GM21360 (cell line): ENCODE measurements at regions not wholly inside any gene's neighbourhood (a gene's known extent, or its start where the extent isn't known, plus 50 kb on each side); places are given as distances from the start of the nearest gene placed in this dataset.

Experiments used
- ATAC-seq: cut with Tn5 transposase; IDR thresholded peaks from one replicate; pipeline ENCODE4 v1.9.1; 2021; ENCODE audit warnings: mild to moderate bottlenecking, moderate library complexity; ENCODE audit not compliant: unreplicated experiment

DNA sequence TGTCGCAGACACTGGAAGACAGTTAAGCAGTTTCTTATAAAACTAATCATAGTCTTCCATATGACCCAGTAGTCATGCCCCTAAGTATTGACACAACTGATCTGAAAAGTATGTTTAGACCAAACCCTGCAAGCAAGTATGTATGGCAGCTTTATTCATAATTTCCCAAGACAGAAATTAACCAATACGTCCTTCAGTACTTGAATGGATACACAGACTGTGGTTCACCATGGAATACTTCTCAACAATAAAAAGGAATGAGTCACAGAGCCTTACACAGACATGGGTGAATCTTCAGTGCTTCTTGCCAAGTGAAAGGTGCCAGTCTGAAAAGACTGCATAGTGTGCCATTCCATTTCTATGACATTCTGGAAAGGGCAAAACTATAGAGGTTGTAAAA, 50.2 kb upstream of the AKR1E2 start:
- ATAC-seq: no peak

DNA sequence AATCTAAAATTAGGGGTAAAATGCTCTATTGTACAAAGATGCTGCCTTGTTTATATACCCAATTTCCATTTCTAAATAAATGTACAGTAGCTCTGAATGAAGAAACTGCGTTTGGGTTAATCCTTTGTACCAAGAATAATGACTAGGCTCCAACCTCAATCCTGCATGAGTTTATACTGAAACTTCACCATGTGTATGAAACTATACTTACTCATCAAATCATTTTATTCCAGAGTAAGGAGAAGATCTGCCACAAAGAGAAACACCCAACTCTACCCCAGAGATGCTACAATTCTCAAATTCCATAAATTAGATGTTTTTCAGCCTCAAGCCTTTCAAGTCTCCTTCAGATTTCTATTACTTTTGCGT, 53.8 kb upstream of the AKR1E2 start:
- no peak for ATAC-seq

DNA sequence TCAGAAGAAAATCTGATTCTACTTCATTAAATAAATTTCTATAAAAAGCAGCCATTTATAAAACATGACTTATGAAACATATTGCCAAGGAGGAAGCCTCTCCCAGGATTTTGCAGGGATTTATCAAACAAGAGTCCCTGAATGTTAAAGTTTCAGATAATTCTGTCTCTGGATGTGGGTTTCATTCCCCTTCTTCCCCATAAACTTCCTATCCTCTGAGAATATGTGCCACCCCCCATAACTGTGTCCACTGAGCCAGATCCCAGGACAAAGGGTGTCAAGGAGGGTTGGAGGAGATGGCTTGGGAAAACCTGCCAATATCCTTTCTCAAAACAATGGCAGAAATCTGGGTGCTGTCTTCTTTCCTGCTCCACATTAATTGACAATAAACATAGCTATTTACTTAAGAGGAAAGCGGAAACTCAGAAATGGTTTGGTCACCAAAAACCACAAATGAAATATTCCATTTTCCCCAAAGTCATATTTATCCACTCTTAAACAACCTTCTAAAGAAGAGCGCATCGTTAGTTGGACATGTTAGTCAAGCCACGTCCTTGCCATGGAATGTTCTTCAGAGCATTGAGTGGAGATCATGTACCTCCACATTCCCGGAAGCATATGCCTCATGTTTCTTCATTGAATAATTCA, 54.3 kb upstream of the AKR1E2 start:
- ATAC-seq: no peak

DNA sequence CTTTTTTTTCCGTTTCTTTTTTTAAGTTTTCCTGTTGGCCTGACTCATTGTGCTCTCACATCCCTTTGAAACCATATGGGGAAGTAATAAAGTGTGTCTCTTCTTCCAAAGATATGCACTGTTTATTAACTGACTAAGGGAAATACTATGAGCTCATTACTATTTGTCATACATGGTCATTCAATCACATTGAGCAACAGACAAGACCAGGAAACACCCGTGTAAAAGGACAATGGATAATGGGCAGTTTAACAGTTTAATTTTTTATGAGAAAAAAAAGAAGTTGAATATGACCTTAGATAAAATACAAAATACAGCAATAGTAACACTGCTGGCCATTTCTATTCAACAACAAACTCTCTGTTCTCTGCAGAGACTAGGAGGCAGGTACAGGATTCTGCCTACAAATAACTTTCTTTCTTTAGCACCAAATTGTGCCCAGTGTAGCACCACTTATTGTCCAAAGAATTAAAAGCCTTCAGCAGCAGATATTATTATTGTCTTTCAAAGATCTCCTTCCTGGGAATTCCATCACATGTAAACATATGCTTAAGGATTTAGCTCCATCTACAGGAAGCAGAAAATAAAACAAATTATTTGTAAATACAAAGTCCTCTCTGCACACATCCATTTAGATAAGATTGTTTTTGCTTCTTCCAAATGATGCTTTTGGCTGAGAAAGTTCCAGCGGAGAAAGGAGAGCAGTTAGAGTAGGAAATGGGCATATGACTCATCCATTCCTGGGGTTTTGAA, 55.0 kb upstream of the AKR1E2 start:
- ATAC-seq: no peak

DNA sequence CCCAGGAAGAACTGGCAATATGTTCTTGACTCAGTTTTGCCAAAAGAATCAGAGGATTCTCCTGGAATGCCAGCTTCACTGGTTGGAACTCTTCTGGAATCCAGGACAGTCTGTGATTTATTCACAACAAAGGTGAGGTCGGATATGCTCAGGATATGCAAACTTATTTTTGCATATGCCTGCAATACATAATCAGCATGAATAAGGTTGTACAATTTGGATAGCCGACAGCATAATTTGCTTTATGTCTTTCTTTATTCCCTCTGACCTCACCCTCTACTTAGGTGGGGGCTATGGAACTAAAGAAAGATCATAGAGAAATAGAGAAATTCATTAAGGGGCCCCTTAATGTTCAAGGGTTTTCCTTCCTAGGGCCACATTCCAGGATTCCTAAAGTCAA, 57.6 kb upstream of the AKR1E2 start:
- ATAC-seq: no peak

DNA sequence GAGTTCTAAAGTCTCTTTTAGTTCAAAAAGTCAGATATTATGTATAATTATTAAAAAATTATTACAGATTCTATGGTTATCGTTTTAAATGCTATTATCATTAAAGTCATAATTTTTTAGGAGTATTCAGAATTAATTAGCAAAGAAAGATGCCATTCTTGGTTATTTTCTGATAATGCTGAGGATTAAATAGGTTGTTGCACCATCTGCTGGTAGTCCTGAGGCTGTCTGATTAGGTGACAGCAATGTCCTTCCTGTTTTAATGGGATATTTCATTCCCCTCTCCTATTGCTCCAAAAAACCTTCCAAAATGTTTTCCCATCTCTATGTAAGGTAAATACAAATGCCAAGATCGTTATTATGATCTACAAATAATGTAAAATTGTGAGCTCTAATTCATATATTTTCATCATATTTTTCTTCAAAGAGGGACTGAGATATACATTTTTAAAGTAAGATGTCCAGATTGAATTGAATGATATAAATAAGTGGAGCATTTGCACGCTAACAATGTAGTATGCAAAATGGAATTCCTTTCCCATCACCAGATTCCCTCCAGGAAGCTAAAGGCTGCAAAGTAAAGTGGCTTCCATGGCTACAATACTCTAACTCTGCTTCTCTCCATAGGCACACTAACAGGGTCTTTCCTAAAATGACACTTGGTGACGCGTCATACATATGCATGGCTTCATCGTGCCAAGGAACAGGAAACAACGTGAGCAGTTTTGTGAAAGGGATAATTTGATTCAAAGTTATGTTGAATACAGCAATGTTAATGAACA, 58.8 kb upstream of the AKR1E2 start:
- ATAC-seq: no peak

DNA sequence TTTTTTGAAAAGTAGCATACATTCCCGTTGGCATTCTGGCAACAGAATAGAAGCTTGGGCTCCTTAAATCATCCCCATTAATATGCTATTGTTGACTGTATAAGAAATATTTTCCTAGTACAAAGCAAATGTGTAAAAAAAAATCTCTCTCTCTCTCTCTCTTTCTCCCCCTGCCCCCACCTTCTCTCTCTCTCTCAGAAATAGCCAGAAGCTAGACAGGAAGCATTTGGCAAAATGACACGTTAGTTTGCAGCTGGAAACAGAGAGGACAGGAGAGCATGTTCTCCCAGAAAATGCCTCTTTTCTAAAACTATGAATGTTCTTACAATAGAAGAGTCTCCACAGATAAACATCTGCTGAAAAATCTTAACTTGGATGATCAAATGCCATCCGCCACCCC, 59.6 kb upstream of the AKR1E2 start:
- ATAC-seq: no peak

DNA sequence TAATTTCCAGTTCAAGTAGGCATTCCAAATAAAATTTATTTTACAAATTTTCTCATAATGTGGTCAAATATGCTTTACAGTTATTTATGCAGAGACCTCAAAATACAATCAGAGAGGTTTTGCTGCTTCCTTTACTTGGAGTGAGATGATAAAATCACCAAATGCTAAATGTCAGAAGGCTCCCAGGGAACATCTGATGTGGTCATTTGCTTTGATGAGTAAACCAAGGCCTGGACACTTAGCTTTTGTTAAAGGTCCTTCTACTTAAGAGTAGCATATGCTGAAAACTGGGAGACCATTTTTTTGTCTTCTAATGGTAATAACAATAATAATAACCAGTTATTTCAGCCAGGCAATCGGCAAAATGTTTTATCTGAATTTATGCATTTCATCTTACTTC, 60.6 kb upstream of the AKR1E2 start:
- no peak for ATAC-seq

DNA sequence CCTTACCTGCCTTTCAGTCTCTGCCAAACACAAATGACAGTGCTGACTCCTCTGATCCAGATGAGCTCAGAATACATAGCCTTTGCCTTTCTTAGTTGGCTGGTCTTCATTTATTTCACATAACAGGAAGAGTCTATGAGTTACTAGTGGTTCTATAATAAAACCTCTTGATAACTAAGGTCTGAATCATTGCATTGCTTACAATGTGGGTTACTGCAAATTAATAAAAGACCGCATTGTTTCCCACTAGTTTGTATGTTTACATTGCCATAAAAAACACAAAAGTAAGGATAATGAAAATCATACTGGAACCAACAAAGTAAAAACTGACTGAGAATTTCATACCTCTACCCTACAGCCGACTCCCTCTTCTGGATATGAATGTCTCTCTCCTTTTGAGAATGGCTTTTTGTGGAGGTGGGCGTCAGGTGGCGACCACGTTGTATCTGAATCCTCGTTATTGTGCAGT, 62.0 kb upstream of the AKR1E2 start:
- ATAC-seq: no peak

DNA sequence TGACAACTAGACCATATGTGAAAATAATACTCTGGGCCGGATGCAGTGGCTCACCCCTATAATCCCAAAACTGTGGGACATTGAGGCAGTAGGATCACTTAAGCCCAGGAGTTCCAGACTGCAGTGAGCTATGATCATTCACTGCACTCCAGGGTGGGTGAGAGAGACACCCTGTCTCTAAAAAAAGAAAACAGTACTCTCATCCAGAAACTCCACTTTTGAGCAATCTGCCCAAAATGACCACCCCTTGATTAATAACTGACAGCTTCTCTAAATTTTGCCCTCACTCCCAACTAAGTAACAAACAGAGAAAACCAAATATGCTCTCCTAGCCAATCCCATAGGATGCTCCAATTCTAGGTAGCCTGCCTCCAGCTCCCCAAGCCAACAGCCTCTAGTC, 62.5 kb upstream of the AKR1E2 start:
- ATAC-seq: no peak

DNA sequence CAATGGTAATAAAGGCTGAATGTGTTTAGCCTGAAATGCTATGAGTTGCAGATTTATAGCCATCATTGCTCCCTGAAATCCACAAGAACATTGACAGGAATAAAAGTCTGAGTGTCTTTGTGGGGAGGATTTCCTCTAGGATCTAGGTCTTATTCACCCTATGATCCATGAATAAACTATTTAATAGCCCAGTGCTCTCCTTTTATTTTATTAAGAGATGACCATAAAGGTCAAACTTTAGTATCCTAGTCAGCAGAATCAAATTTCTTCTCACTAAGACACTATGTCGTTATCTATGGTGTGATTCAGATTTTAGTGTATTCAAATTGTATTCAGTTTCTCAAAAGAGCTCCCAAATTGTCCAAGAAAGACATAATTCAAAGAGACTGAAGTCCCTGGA, 67.8 kb upstream of the AKR1E2 start:
- ATAC-seq: no peak

DNA sequence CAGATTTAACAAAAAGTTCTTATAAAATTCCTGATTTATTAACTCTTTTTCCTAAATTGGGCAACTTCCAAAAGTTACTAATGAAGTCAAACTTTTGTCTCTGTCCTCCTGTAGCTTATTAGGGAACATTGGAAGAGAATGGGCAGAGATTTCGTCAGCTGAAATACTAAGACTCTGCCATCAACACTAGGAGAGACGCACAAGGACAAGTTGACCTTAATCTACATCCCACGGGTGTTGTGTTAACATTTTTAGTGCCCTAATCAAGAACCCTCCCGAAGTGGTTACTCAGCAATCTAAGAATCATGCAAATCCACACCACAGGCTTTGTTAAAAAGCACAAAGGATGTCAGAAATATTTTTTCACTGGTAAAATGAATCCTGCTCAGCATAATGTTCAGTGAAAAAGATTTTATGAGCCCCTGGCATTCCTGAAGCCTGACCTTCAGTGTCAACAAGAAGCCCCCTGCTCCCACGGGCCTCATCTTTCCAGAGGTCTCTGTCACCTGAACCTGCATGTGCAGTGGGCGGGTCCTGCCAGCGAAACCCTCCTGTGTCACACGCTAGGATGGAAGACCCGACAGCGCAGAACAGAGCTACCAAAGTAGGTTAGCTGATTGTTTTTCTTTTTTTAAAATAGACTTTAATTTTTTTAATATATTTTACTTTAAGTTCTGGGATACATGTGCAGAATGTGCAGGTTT, 70.6 kb upstream of the AKR1E2 start:
- ATAC-seq: no peak

DNA sequence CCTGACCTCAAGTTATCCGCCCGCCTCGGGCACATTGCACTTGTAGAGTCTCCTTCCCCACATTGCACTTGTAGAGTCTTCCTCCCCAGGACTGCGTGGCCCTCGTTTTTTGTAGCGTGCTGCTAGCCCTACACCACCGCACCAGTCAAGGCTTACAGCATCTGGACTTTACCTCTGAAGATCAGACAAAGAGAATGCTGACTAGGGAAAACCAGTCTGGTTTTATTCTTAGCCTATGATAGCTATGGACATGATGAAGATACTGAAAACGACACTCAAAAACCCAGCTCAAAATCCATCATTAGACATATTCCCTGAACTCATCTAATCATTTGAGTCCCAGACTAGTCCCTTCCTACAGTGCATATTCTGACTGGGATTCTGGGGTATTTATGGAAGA, 71.9 kb upstream of the AKR1E2 start:
- ATAC-seq: no peak

DNA sequence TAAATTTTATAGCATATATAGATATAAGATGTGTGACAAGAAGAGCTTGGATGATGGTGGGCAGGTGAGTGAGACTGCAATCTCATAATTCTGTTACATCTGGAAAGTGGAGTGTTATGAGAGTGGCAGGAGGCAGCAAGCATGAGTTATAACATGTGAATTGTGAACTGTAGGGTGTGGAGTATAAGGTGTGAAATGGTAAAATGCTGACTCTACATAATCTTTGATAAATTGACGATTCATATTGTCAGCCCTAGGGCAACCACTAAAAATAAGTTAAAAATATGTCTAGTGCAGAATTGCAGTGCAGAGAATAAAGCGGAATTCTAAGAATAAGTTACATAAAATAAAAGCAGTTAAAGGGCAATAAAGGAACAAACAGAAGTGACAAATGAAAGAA, 74.8 kb upstream of the AKR1E2 start:
- no peak for ATAC-seq

DNA sequence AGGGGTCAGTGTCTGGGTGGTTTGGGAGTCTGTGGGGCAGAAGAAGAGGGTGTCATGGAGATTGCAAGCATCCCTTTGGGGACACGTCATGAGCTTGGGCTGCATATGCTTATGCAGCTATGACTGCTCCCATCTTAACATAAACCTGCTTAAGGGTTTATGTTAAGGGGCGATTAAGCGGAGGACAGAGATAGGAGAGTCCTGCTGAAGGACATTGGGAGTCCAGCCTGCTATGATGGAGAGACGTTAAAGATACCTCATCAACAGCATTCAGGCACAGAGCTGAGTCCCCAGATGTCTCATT, 76.8 kb upstream of the AKR1E2 start:
- no peak for ATAC-seq

DNA sequence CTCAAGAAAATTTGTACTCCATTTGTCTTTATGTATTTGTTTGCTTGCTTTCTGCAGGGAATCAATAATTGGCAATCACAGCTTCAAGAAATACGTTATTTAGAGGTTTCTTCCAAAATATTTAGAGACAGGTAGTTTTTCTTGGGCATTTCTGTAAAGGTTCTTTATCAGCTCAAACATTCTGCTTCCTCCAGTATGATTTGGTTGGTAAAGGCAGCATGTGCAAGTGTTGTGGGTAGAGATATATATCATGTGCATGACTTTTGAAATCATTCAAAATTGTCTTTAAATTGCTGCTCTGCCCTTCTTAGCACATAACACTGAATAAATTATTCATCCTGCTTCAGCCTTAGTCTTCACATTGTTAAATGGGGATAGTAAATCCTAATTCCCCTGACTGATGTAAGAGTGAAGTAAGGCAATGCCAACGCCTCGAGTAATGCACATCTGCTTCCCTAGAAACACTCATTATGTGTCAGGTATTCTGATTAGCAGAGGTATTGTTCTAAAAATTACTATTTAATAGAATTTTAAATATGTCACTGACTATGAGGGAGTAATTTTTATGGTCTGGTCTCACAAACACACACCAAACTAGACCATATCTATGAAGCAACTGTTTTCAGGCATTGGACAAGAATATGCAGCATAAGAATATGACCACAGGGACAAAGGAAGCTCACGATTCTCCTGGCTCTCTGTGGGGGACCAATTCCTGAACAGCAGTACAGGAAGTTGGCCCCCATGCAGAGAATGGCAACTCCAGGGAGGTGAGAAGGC, 77.3 kb upstream of the AKR1E2 start:
- ATAC-seq: no peak

DNA sequence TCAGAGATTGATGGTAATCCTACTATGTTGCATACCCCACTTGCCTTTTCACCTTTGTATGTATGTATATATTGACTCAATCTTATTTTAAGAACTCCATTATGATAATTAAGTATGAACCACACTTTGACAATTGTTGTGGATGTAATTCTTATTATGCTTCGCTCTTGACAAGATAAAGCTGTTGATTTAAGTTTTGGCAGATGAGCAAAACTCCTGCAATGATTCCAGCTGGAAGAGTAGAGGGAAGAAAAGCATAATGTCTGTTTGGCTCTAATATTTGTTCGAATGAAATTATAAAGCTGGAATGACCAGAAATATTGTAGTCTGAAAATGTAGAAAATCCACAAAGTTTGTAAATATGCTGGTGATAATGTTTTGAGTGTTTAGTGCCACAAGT, 83.8 kb upstream of the AKR1E2 start:
- ATAC-seq: no peak

DNA sequence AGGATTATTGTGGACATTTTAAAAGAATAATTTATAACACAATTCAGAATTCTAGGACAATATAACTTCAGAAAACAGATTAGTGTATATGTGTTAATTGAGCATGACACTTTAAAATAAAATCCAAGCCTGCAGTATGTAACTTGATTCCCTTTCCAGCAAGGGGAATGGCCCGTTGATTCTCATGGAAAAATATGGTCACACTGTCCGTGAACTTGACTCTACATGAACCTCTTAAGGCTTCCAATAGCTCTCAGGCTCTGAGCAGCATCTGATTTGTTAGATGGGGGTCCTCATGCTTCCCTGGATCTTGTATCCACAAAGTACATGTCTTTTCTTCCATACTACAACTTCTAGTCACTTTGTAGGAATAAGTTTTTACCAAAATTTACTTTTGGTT, 85.5 kb upstream of the AKR1E2 start:
- no peak for ATAC-seq

DNA sequence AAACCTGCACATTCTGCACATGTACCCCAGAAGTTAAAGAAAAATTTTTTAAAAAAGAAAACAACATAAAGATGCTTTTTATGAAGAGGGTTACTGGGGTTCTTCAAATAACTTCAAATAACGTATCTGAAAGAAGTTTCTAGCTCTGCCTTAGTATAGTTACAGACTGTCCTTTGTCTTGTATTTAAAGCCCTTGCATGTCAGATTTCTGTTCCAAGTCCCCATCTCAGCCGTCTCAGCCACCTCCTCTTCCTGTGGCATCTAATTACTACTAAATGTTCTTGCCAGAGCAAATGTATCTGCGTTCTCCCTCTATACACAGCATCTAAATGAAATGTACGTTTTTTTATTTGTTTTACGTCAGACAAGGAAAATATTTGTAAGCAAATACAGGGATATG, 89.4 kb upstream of the AKR1E2 start:
- ATAC-seq: no peak

DNA sequence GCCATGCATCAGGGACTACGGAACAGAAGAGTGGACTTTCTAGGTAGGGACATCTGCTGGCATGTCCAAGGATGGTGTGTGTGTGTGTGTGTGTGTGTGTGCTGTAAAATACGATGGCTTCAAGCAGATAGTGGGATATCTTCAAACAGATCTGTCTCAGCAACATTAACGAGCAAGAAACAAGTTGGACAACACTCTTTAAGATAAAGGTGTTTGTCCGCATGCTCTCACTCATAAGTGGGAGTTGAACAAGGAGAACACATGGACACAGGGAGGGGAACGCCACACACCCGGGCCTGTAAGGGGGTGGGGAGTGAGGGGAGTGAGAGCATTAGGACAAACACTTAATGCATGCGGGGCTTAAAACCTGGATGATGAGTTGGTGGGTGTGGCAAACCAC, 89.8 kb upstream of the AKR1E2 start:
- ATAC-seq: no peak

DNA sequence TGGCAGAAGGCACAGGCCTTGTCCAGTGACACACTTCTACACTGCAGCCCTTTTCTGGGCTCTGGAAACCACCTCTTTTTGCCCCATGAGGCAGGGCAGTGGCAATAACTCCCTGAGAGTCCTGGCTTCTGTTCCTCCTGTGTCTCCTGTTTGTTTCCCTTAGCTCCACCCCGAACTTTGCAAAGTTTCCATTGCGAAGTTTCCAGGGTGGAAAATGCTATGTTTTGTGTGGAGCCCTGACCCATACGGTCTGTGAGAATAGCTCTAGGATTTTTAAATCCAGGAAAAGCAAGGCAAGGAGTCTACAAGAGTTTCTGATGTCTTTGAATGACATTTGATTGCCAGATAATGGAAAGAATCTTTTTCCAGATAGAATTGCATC, 92.2 kb upstream of the AKR1E2 start:
- ATAC-seq: no peak
